GM12874 (cell line): ENCODE measurements at regions not wholly inside any gene's neighbourhood (a gene's known extent, or its start where the extent isn't known, plus 50 kb on each side); places are given as distances from the start of the nearest gene placed in this dataset.

ENCODE experiments used
- CTCF ChIP-seq: IDR thresholded peaks from 2 replicates; pipeline ENCODE4 v1.5.1; 2011; ENCODE audit warnings: low read depth, mild to moderate bottlenecking, control low read depth, low read length, moderate library complexity; ENCODE audit not compliant: insufficient read depth

GRCh38 chr3:103025880-103026279 lies 591.1 kb downstream of the ZPLD1 start:
- no peak for TF ChIP-seq CTCF

GRCh38 chr3:103033841-103034240 lies 599.0 kb downstream of the ZPLD1 start:
- TF ChIP-seq CTCF = no peak

- TF ChIP-seq CTCF = no peak
Measured at GRCh38 chr3:103047640-103048039, 612.8 kb downstream of the ZPLD1 start.

GRCh38 chr3:103048068-103048722 lies 613.4 kb downstream of the ZPLD1 start:
- TF ChIP-seq CTCF = no peak

GRCh38 chr3:103052236-103052830 lies 617.5 kb downstream of the ZPLD1 start:
- TF ChIP-seq CTCF = no peak

GRCh38 chr3:103055021-103055520 lies 620.3 kb downstream of the ZPLD1 start:
- no peak for TF ChIP-seq CTCF

- no peak for TF ChIP-seq CTCF
Measured at GRCh38 chr3:103056542-103056941, 621.7 kb downstream of the ZPLD1 start.
